H1 (cell line): ENCODE measurements at regions not wholly inside any gene's neighbourhood (a gene's known extent, or its start where the extent isn't known, plus 50 kb on each side); places are given as distances from the start of the nearest gene placed in this dataset.

Source experiments
- CTCF ChIA-PET: fragments of 300-600 bp; sonication (Branson Sonifier 250); formaldehyde crosslinking; loops from one replicate; lab custom pipeline; 2021; ENCODE audit not compliant: partially characterized antibody; lab: Charles Lee
- POLR2A ChIA-PET: fragments of 300-600 bp; sonication (Branson Sonifier 250); formaldehyde crosslinking; loops from one replicate; lab custom pipeline; 2021; ENCODE audit warnings: inconsistent platforms; ENCODE audit not compliant: partially characterized antibody; lab: Charles Lee
- DNase-seq, 2 experiments: peaks; one replicate each; pipeline versions ENCODE4 v3.0.0 to v3.0.0-alpha.2; 2010 to 2022; ENCODE audit warnings: low spot score in 2 of 2, low read depth in 1 of 2, mixed read lengths in 1 of 2
- FAIRE-seq: peaks from 2 replicates; lab custom pipeline; 2011; peaks lifted over from hg19 to GRCh38; lab: Jason Lieb, UNC
- H2AFZ ChIP-seq: 2 replicates; pipeline ENCODE4 v1.8.1; 2012; ENCODE audit warnings: low read length, inconsistent platforms
- H2AK5ac ChIP-seq: 2 replicates; pipeline ENCODE4 v1.6.1; 2013; ENCODE audit warnings: low read depth, low read length
- H2BK120ac ChIP-seq: replicated peaks from 2 replicates; pipeline ENCODE3; 2013; ENCODE audit warnings: low read depth, low read length, inconsistent platforms
- H2BK12ac ChIP-seq: 2 replicates; pipeline ENCODE4 v1.6.1; 2013; ENCODE audit warnings: low read depth, low read length
- H2BK15ac ChIP-seq: 2 replicates; pipeline ENCODE4 v1.6.1; 2013; ENCODE audit warnings: low read length
- H2BK20ac ChIP-seq: 2 replicates; pipeline ENCODE4 v1.6.1; 2013; ENCODE audit warnings: low read length
- H2BK5ac ChIP-seq: 2 replicates; pipeline ENCODE4 v1.6.1; 2013; ENCODE audit warnings: low read depth, low read length
- H3K14ac ChIP-seq: 2 replicates; pipeline ENCODE4 v1.6.1; 2013; ENCODE audit warnings: inconsistent platforms; ENCODE audit not compliant: insufficient read length
- H3K18ac ChIP-seq: 2 replicates; pipeline ENCODE4 v1.6.1; 2013; ENCODE audit warnings: low read length; ENCODE audit errors: extremely low read depth
- H3K23ac ChIP-seq: 2 replicates; pipeline ENCODE4 v1.6.1; 2013; ENCODE audit warnings: inconsistent platforms; ENCODE audit not compliant: insufficient read length
- H3K23me2 ChIP-seq: 2 replicates; pipeline ENCODE4 v1.6.1; 2013; ENCODE audit warnings: low read depth, low read length
- H3K27ac ChIP-seq: 2 replicates; pipeline ENCODE4 v1.6.1; 2011; ENCODE audit warnings: low read depth, low read length, inconsistent platforms
- H3K27me3 ChIP-seq, 4 experiments: replicated peaks in 1 of 4; 1 replicate in 1 of 4; 2 replicates in 3 of 4; pipeline versions ENCODE4 v1.6.1 to v1.8.1; 2011 to 2013; ENCODE audit warnings: low read length in 3 of 4, mild to moderate bottlenecking in 3 of 4, inconsistent platforms in 2 of 4, mixed read lengths in 2 of 4, moderate library complexity in 1 of 4; ENCODE audit not compliant: control insufficient read depth in 3 of 4, insufficient read depth in 3 of 4; ENCODE audit errors: extremely low read depth in 1 of 4
- H3K36me3 ChIP-seq, 4 experiments: 2 replicates each; pipeline versions ENCODE4 v1.6.1 to v1.8.1; 2011 to 2013; ENCODE audit warnings: mild to moderate bottlenecking in 4 of 4, low read length in 3 of 4, moderate library complexity in 2 of 4, control low read depth in 1 of 4, inconsistent platforms in 1 of 4; ENCODE audit not compliant: insufficient read depth in 4 of 4, control insufficient read depth in 2 of 4
- H3K4ac ChIP-seq: replicated peaks from 2 replicates; pipeline ENCODE3; 2013; ENCODE audit warnings: low read length, low read depth, mixed read lengths, inconsistent platforms; ENCODE audit not compliant: insufficient read length
- H3K4me1 ChIP-seq, 4 experiments: replicated peaks in 1 of 4; 1 replicate in 1 of 4; 2 replicates in 3 of 4; pipeline versions ENCODE4 v1.6.1 to v1.8.1; 2011 to 2013; ENCODE audit warnings: low read length in 3 of 4, inconsistent platforms in 2 of 4, mixed read lengths in 1 of 4; ENCODE audit not compliant: insufficient read depth in 4 of 4, control insufficient read depth in 3 of 4
- H3K4me2 ChIP-seq, 2 experiments: 2 replicates each; pipeline versions ENCODE4 v1.6.1 to v1.8.1; 2011 to 2013; ENCODE audit warnings: low read depth in 2 of 2, low read length in 2 of 2, control low read depth in 1 of 2, inconsistent platforms in 1 of 2, mild to moderate bottlenecking in 1 of 2; ENCODE audit not compliant: insufficient read depth in 1 of 2
- H3K4me3 ChIP-seq, 4 experiments: fragments of 200-600, 300-600 bp in 1 of 4; sonication (generic), shearing (Covaris generic), sonication (Bioruptor Twin) in 1 of 4; 2 replicates each; pipeline versions ENCODE4 v1.5.1 to v1.8.1; 2011 to 2016; ENCODE audit warnings: low read length in 4 of 4, low read depth in 3 of 4, control low read depth in 2 of 4, inconsistent platforms in 2 of 4, mild to moderate bottlenecking in 2 of 4, mixed read lengths in 1 of 4, moderate library complexity in 1 of 4; ENCODE audit not compliant: insufficient read depth in 2 of 4; ENCODE audit errors: extremely low read depth in 1 of 4
- H3K56ac ChIP-seq: replicated peaks from 2 replicates; pipeline ENCODE3; 2013; ENCODE audit warnings: low read depth, mild to moderate bottlenecking, mixed read lengths, low read length, inconsistent platforms; ENCODE audit not compliant: insufficient read length
- H3K79me1 ChIP-seq: 2 replicates; pipeline ENCODE4 v1.6.1; 2013; ENCODE audit warnings: low read depth, low read length, control low read depth
- H3K79me2 ChIP-seq, 2 experiments: 2 replicates each; pipeline versions ENCODE4 v1.6.1 to v1.8.1; 2012 to 2013; ENCODE audit warnings: low read length in 2 of 2, mild to moderate bottlenecking in 2 of 2, inconsistent platforms in 1 of 2; ENCODE audit not compliant: insufficient read depth in 2 of 2, control insufficient read depth in 1 of 2
- H3K9ac ChIP-seq, 4 experiments: replicated peaks in 1 of 4; 1 replicate in 1 of 4; 2 replicates in 3 of 4; pipeline versions ENCODE4 v1.6.1 to v1.8.1; 2011 to 2013; ENCODE audit warnings: low read depth in 3 of 4, low read length in 3 of 4, control low read depth in 2 of 4, mild to moderate bottlenecking in 2 of 4, moderate library complexity in 2 of 4, inconsistent platforms in 1 of 4; ENCODE audit errors: extremely low read depth in 1 of 4
- H3K9me3 ChIP-seq, 2 experiments: 2 replicates each; pipeline versions ENCODE4 v1.6.1 to v1.8.1; 2012 to 2013; ENCODE audit warnings: mild to moderate bottlenecking in 2 of 2, moderate library complexity in 2 of 2, control low read depth in 1 of 2, inconsistent platforms in 1 of 2, low read depth in 1 of 2, low read length in 1 of 2, mixed read lengths in 1 of 2; ENCODE audit not compliant: insufficient read depth in 2 of 2
- H4K20me1 ChIP-seq, 2 experiments: replicated peaks in 1 of 2; 2 replicates each; pipeline versions ENCODE3 to v1.8.1; 2011 to 2013; ENCODE audit warnings: inconsistent platforms in 2 of 2, low read length in 2 of 2, mild to moderate bottlenecking in 1 of 2; ENCODE audit not compliant: insufficient read depth in 2 of 2, control insufficient read depth in 1 of 2
- H4K5ac ChIP-seq: 2 replicates; pipeline ENCODE4 v1.6.1; 2013; ENCODE audit warnings: low read length, low read depth, mixed read lengths, inconsistent platforms; ENCODE audit not compliant: insufficient read length
- H4K8ac ChIP-seq: 2 replicates; pipeline ENCODE4 v1.8.0; 2013; ENCODE audit warnings: mild to moderate bottlenecking, moderate library complexity, low read length, inconsistent platforms; ENCODE audit not compliant: insufficient read depth; ENCODE audit errors: extremely low read depth
- H4K91ac ChIP-seq: replicated peaks from 2 replicates; pipeline ENCODE3; 2013; ENCODE audit warnings: low read length, mixed read lengths, inconsistent platforms; ENCODE audit not compliant: insufficient read length
- BRCA1 ChIP-seq: IDR thresholded peaks from 2 replicates; pipeline ENCODE4 v1.6.1; 2012; ENCODE audit warnings: low read depth, low read length, improper control_type of control experiment
- SP2 ChIP-seq: IDR thresholded peaks from 2 replicates; pipeline ENCODE4 v1.6.1; 2012; ENCODE audit warnings: mild to moderate bottlenecking, low read length, inconsistent platforms
- WGBS, 2 experiments: shearing (Covaris generic) in 1 of 2; methylation state at CpG; one replicate each; pipeline versions ENCODE4 v1.1.6 to v1.1.7; 2013 to 2015; ENCODE audit warnings: low lambda C conversion rate in 2 of 2, mixed read lengths in 2 of 2, inconsistent platforms in 1 of 2, low coverage in 1 of 2, missing lambda C conversion rate in 1 of 2; ENCODE audit not compliant: insufficient replicate concordance in 2 of 2, insufficient coverage in 1 of 2, insufficient read length in 1 of 2; ENCODE audit errors: extremely low coverage in 1 of 2, missing lambda C conversion rate in 1 of 2; 5-methylcytosine and 5-hydroxymethylcytosine counted together
- TF ChIP-seq, protein P1 (sequence below): IDR thresholded peaks from 2 replicates; pipeline ENCODE4 v1.6.1; 2011; ENCODE audit warnings: low read depth, mild to moderate bottlenecking, low read length; ENCODE audit not compliant: insufficient read depth

- ChIA-PET POLR2A (interaction anchor here (1.2 kb wide), 1 partner anchor 8 kb away, joined by 4 read pairs; no protein-coding TSS in a partner anchor), CTCF (interaction anchor here (0.6 to 1.3 kb wide), 4 partner anchors 12 to 46 kb away, joined by 3 to 4 read pairs (median 3); no protein-coding TSS in a partner anchor)
- WGBS, 2 experiments: 83% methylated on average over 3 of the region's 3 CpGs; no CpG with 5 or more reads in 1 of the 2 experiments
- no peak for TF ChIP-seq BRCA1
- TF ChIP-seq SP2: no peak
- TF ChIP-seq, protein P1, sequence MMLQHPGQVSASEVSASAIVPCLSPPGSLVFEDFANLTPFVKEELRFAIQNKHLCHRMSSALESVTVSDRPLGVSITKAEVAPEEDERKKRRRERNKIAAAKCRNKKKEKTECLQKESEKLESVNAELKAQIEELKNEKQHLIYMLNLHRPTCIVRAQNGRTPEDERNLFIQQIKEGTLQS: no peak
Observed at GRCh38 chr16:5442986-5443385, 345.4 kb upstream of the EEF2KMT start.

More at GRCh38 chr16:5442986-5443385, 345.4 kb upstream of the EEF2KMT start:
- H3K4me2 ChIP-seq: no peak overlapping the region
- H2BK120ac ChIP-seq: no peak overlapping the region
- no peak overlapping the region for H3K4ac ChIP-seq
- no peak overlapping the region for H3K4me3 ChIP-seq
- no peaks in the 10 kb centered on the region; a peak in 1 of 7 replicates for H3K27me3 ChIP-seq
- H3K23ac ChIP-seq: no peak overlapping the region
- H4K5ac ChIP-seq: no peak overlapping the region
- no peak overlapping the region for H2AK5ac ChIP-seq
- no peak overlapping the region for H4K91ac ChIP-seq
- H2BK15ac ChIP-seq: no peak overlapping the region; the same call in 1 of the 2 replicates
- no peak overlapping the region; the same call in 1 of the 2 replicates for H2BK5ac ChIP-seq
- no peak for DNase-seq
- no peak overlapping the region for H2BK12ac ChIP-seq
- H3K23me2 ChIP-seq: no peaks in the 10 kb centered on the region
- H3K27ac ChIP-seq: no peak overlapping the region
- H4K8ac ChIP-seq: no peak overlapping the region
- no peak overlapping the region for H3K18ac ChIP-seq
- H3K9ac ChIP-seq: no peak overlapping the region
- no peak overlapping the region for H3K56ac ChIP-seq
- H3K9me3 ChIP-seq: no peaks in the 10 kb centered on the region
- no peaks in the 10 kb centered on the region for H3K79me1 ChIP-seq
- peaks cover 3 to 10% (median 5%) of the 10 kb centered on the region in 4 experiments; a peak in 5 of 7 replicates for H3K4me1 ChIP-seq
- no peaks in the 10 kb centered on the region for H3K36me3 ChIP-seq
- H2AFZ ChIP-seq: no peak overlapping the region
- no peaks in the 10 kb centered on the region for H4K20me1 ChIP-seq
- H3K79me2 ChIP-seq: no peaks in the 10 kb centered on the region
- FAIRE-seq: no peak
- no peak overlapping the region for H2BK20ac ChIP-seq
- H3K14ac ChIP-seq: no peak overlapping the region
